Lower leg skin (tissue), 3 donors: ENCODE measurements at regions not wholly inside any gene's neighbourhood (a gene's known extent, or its start where the extent isn't known, plus 50 kb on each side); places are given as distances from the start of the nearest gene placed in this dataset.

Experiments
- POLR2A ChIP-seq, 2 donors: fragments of 450-650 bp; IDR thresholded peaks; one replicate each; pipeline ENCODE4 v1.6.1; 2016 to 2017; ENCODE audit warnings: antibody characterized with exemption in 2 of 2, mild to moderate bottlenecking in 1 of 2, moderate library complexity in 1 of 2
- TF ChIP-seq, protein P1 (sequence below), 3 donors: fragments of 450-650 bp; IDR thresholded peaks; one replicate each; pipeline ENCODE4 v1.5.1; 2016; ENCODE audit warnings: antibody characterized with exemption in 3 of 3, mild to moderate bottlenecking in 3 of 3, moderate library complexity in 2 of 3

DNA sequence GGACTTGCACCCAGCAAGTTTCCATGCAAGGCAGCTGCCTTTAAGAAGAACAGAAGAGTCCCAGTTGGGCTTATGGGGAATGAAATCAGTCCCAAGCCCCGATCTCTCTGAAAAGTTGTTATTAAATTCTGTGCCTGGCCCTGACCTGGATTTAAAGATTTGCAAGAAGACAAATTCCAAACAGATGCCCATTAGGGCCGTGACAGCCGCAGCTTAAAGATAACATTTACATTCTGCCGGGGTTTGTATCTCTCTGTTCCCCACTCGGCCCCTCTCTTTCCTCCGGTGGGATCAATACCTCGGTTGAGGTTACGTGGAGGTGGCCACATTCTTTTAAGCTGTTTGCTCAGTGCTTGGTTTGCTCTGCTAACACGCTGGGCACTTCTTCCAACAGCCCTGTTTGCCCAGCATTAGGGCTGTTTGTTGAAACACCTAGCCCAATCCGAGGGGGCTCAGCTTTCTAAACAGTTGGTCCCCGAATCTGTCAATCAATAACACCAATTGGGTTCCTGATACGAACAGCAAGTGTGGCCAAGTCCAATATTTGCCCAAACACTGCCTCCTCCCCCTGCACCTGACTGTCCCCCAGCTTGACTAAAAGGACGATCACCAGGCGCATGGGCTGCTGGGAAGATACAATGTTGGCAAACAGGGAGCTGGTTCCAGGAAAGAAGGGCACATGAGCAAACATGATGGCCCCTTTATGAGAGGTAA, 108.6 kb downstream of the RPLP1 start:
- TF ChIP-seq, protein P1, sequence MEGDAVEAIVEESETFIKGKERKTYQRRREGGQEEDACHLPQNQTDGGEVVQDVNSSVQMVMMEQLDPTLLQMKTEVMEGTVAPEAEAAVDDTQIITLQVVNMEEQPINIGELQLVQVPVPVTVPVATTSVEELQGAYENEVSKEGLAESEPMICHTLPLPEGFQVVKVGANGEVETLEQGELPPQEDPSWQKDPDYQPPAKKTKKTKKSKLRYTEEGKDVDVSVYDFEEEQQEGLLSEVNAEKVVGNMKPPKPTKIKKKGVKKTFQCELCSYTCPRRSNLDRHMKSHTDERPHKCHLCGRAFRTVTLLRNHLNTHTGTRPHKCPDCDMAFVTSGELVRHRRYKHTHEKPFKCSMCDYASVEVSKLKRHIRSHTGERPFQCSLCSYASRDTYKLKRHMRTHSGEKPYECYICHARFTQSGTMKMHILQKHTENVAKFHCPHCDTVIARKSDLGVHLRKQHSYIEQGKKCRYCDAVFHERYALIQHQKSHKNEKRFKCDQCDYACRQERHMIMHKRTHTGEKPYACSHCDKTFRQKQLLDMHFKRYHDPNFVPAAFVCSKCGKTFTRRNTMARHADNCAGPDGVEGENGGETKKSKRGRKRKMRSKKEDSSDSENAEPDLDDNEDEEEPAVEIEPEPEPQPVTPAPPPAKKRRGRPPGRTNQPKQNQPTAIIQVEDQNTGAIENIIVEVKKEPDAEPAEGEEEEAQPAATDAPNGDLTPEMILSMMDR (IDR thresholded peaks at IDR 0.05) = no peak
- no peak for TF ChIP-seq POLR2A (IDR thresholded peaks at IDR 0.05)
